Endothelial cell of umbilical vein (primary cell): ENCODE measurements at regions not wholly inside any gene's neighbourhood (a gene's known extent, or its start where the extent isn't known, plus 50 kb on each side); places are given as distances from the start of the nearest gene placed in this dataset.

ENCODE experiments used
- BruUV-seq: library from RNA; stranded (reverse); fragments of 400-500 nt; replicated peaks from 2 replicates; lab custom pipeline; 2021; lab: Mats Ljungman, UMichigan
- CTCF ChIA-PET: fragments of 300-600, 350-600 bp; sonication (Branson Sonifier 250); formaldehyde crosslinking; loops from one replicate; lab custom pipeline; 2021; ENCODE audit warnings: antibody characterized with exemption, inconsistent platforms; lab: Charles Lee
- POLR2A ChIA-PET: fragments of 300-600, 350-600 bp; sonication (Branson Sonifier 250); formaldehyde crosslinking; loops from one replicate; lab custom pipeline; 2021; ENCODE audit warnings: antibody characterized with exemption, inconsistent platforms; lab: Charles Lee
- DNase-seq: peaks from one replicate; pipeline ENCODE4 v3.0.0-alpha.2; 2011; ENCODE audit warnings: low read depth, low spot score
- FAIRE-seq: peaks from 2 replicates; lab custom pipeline; 2011; peaks lifted over from hg19 to GRCh38; lab: Jason Lieb, UNC
- H2AFZ ChIP-seq: 2 replicates; pipeline ENCODE4 v1.6.0; 2012; ENCODE audit warnings: low read depth, low read length, control low read depth, inconsistent platforms
- H3K27ac ChIP-seq: 2 replicates; pipeline ENCODE4 v1.5.1; 2011; ENCODE audit warnings: low read depth, mild to moderate bottlenecking, control low read depth, low read length, moderate library complexity; ENCODE audit not compliant: insufficient read depth
- H3K27me3 ChIP-seq, 2 experiments: 2 replicates each; pipeline versions ENCODE4 v1.6.0 to v1.6.1; 2011; ENCODE audit warnings: low read length in 2 of 2, mixed read lengths in 1 of 2; ENCODE audit not compliant: control insufficient read depth in 2 of 2, insufficient read depth in 2 of 2
- H3K36me3 ChIP-seq, 2 experiments: 2 replicates in 1 of 2; 3 replicates in 1 of 2; pipeline ENCODE4 v1.5.1; 2011; ENCODE audit warnings: low read length in 2 of 2, mild to moderate bottlenecking in 1 of 2, moderate library complexity in 1 of 2; ENCODE audit not compliant: control insufficient read depth in 2 of 2, insufficient read depth in 2 of 2; ENCODE audit errors: extremely low read depth in 1 of 2
- H3K4me1 ChIP-seq: 3 replicates; pipeline ENCODE4 v1.5.1; 2011; ENCODE audit warnings: mild to moderate bottlenecking, low read length; ENCODE audit not compliant: control insufficient read depth, insufficient read depth; ENCODE audit errors: extremely low read depth
- H3K4me2 ChIP-seq: 2 replicates; pipeline ENCODE4 v1.6.1; 2011; ENCODE audit warnings: low read length, control low read depth, mixed read lengths; ENCODE audit not compliant: insufficient read depth
- H3K4me3 ChIP-seq, 3 experiments: fragments of 200-600 bp in 1 of 3; sonication (generic), shearing (Covaris generic) in 1 of 3; replicated peaks in 1 of 3; 2 replicates each; pipeline ENCODE4 v1.5.1; 2011 to 2016; ENCODE audit warnings: control low read depth in 3 of 3, low read length in 3 of 3, mild to moderate bottlenecking in 2 of 3, inconsistent platforms in 1 of 3, low read depth in 1 of 3, moderate library complexity in 1 of 3; ENCODE audit not compliant: insufficient read depth in 1 of 3
- H3K79me2 ChIP-seq: 2 replicates; pipeline ENCODE4 v1.6.0; 2012; ENCODE audit warnings: low read length, inconsistent platforms; ENCODE audit not compliant: control insufficient read depth, insufficient read depth
- H3K9ac ChIP-seq: replicated peaks from 2 replicates; pipeline ENCODE3; 2011; ENCODE audit warnings: low read length, control low read depth; ENCODE audit not compliant: insufficient read depth; ENCODE audit errors: extremely low read depth
- H3K9me1 ChIP-seq: replicated peaks from 3 replicates; pipeline ENCODE4 v1.6.0; 2011; ENCODE audit warnings: mild to moderate bottlenecking, low read length; ENCODE audit not compliant: control insufficient read depth, insufficient read depth; ENCODE audit errors: extremely low read depth
- H3K9me3 ChIP-seq: replicated peaks from 2 replicates; pipeline ENCODE4 v1.5.1; 2012; ENCODE audit warnings: low read length, inconsistent platforms; ENCODE audit not compliant: control insufficient read depth, insufficient read depth
- H4K20me1 ChIP-seq: replicated peaks from 2 replicates; pipeline ENCODE3; 2011; ENCODE audit warnings: mild to moderate bottlenecking, low read length; ENCODE audit not compliant: control insufficient read depth, insufficient read depth; ENCODE audit errors: extremely low read depth
- EZH2 ChIP-seq: IDR thresholded peaks from 2 replicates; pipeline ENCODE4 v1.6.1; 2012; ENCODE audit warnings: borderline replicate concordance, low read depth, mild to moderate bottlenecking, moderate library complexity, low read length, inconsistent platforms; ENCODE audit not compliant: severe bottlenecking
- FOS ChIP-seq: IDR thresholded peaks from 2 replicates; pipeline ENCODE4 v1.6.1; 2011; ENCODE audit warnings: mild to moderate bottlenecking, low read length, moderate library complexity, borderline replicate concordance; ENCODE audit not compliant: insufficient read depth
- GATA2 ChIP-seq: IDR thresholded peaks from 2 replicates; pipeline ENCODE4 v1.7.0; 2011; ENCODE audit warnings: low read depth, mild to moderate bottlenecking, moderate library complexity, mixed read lengths, low read length; ENCODE audit not compliant: insufficient read length, insufficient read depth
- JUN ChIP-seq: IDR thresholded peaks from 2 replicates; pipeline ENCODE4 v1.6.1; 2011; ENCODE audit warnings: borderline replicate concordance, low read depth; ENCODE audit not compliant: insufficient read length, insufficient read depth
- MYC ChIP-seq: IDR thresholded peaks from one replicate; pipeline ENCODE4 v1.6.1; 2011; ENCODE audit warnings: mild to moderate bottlenecking, low read depth, low read length
- POLR2A ChIP-seq: IDR thresholded peaks from 2 replicates; pipeline ENCODE4 v1.6.1; 2012; ENCODE audit warnings: low read depth, mild to moderate bottlenecking, control low read depth, low read length
- POLR2AphosphoS5 ChIP-seq: IDR thresholded peaks from 2 replicates; pipeline ENCODE4 v1.6.1; 2012; ENCODE audit warnings: low read depth, mild to moderate bottlenecking, control low read depth, low read length, moderate library complexity; ENCODE audit not compliant: insufficient read depth
- dilution Hi-C: fragments of 300-500 bp; cut with MboI; formaldehyde crosslinking; loops from one replicate; pipeline ENCODE4 v1.15.0; 2019; ENCODE audit warnings: low sequenced_read_pairs; ENCODE audit not compliant: extremely low pct_ligation_motif_present
- intact Hi-C: fragments of 100-400 bp; cut with micrococcal nuclease; formaldehyde crosslinking; loops from one replicate; pipeline ENCODE4 v1.10.0; 2022

DNA sequence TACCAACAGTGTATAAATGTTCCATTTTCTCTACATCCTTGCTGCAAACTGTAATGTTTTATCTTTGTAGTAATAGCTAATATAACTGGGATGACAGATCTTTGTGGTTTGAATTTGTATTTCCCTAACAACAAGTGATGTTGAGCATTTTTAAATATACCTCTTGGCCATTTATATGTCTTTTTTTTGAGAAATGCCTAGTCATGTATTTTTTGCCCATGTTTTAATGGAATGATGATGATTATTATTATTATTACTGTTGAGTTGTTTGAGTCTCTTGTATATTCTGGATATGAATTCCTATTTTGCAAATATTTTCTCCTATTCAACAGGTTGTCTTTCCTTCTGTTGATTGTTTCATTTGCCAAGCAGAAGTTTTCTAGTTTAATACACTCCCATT is 654.9 kb downstream of the ZPLD1 start:
- dilution Hi-C loops (no loop called here), intact Hi-C loops (no loop called here)
- Histone ChIP-seq H3K27ac (no peak overlapping the region), H3K4me1 (no peaks in the 10 kb centered on the region), H3K9me3 (no peaks in the 10 kb centered on the region), H3K36me3 (no peaks in the 10 kb centered on the region), H3K4me3 (no peak overlapping the region), H3K4me2 (no peak overlapping the region), H4K20me1 (no peaks in the 10 kb centered on the region), H2AFZ (no peak overlapping the region), H3K9ac (no peak overlapping the region), H3K9me1 (no peaks in the 10 kb centered on the region), H3K79me2 (no peaks in the 10 kb centered on the region), H3K27me3 (no peaks in the 10 kb centered on the region)
- TF ChIP-seq GATA2 (no peak), FOS (no peak), POLR2A (no peak), POLR2AphosphoS5 (no peak)
- DNase-seq (no peak), FAIRE-seq (no peak)
- no TSS peak for BruUV-seq
- CTCF ChIA-PET = no interaction called here
- POLR2A ChIA-PET = no interaction called here

- Histone ChIP-seq H3K4me1 (no peaks in the 10 kb centered on the region), H3K27ac (no peak overlapping the region), H2AFZ (no peak overlapping the region), H3K4me3 (no peak overlapping the region), H3K36me3 (no peaks in the 10 kb centered on the region), H3K9me3 (no peaks in the 10 kb centered on the region), H3K79me2 (no peaks in the 10 kb centered on the region), H3K9me1 (no peaks in the 10 kb centered on the region), H3K27me3 (no peaks in the 10 kb centered on the region), H3K4me2 (no peak overlapping the region), H3K9ac (no peak overlapping the region), H4K20me1 (no peaks in the 10 kb centered on the region)
- FAIRE-seq (no peak), DNase-seq (no peak)
- intact Hi-C loops (no loop called here), dilution Hi-C loops (no loop called here)
- ChIA-PET POLR2A (no interaction called here), CTCF (no interaction called here)
- no TSS peak for BruUV-seq
- no peak for TF ChIP-seq JUN
- no peak for TF ChIP-seq MYC
- TF ChIP-seq EZH2 = no peak
- TF ChIP-seq POLR2AphosphoS5 = no peak
Observed at GRCh38 chr3:103105206-103105605, 670.4 kb downstream of the ZPLD1 start.
